ENCODE measurements at regions not wholly inside any gene's neighbourhood (a gene's known extent, or its start where the extent isn't known, plus 50 kb on each side); places are given as distances from the start of the nearest gene placed in this dataset.

DNA sequence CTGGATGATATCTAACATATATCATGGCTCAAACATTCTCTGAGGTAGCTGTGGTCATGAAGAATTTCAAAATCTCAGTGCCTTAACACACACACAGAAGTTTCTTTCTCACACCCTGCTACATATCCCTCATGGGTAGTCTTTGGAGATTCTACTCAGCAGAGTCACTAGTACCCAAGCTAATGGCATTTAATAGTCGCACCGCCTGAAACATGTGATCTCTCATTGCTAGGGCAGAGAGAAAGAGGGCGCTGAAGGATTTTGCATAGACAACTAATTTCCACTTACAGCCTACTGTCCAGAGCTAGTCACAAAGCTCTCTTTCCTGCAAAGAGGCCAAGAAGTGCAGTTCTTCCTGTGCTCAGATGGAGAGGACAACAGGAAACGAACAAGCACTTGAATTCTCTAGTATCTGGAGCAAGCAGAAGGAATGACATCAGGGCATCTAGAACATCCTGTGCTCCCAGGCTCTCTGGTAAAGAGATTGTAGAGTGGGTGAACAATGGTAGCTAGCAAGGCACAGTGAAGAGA lies 183.4 kb upstream of the PTBP2 start:
- Mint-ChIP-seq H3K36me3 (no peaks in the 10 kb centered on the region), H3K27me3 (ENCODE audit: low read depth in 2 of 2) (no peaks in the 10 kb centered on the region), H3K4me3 (no peak overlapping the region), H3K9me3 (peaks cover 3 to 5% of the 10 kb centered on the region in 2 donors), H3K27ac (no peak overlapping the region), H3K4me1 (no peaks in the 10 kb centered on the region)
- no peak for TF ChIP-seq CTCF (IDR thresholded peaks at IDR 0.05)
- no peaks in the 10 kb centered on the region for H3K36me3 ChIP-seq (ENCODE audit: control insufficient read depth, insufficient read depth, low read length)
- no peak overlapping the region for H3K4me3 ChIP-seq (ENCODE audit: low read length)
- WGBS (ENCODE audit: insufficient coverage): 74% methylated on average over 4 of the region's 4 CpGs
- H3K4me1 ChIP-seq (ENCODE audit: control insufficient read depth, insufficient read depth, low read length): no peaks in the 10 kb centered on the region
- no peaks in the 10 kb centered on the region for H3K9me3 ChIP-seq (ENCODE audit: control insufficient read depth, insufficient read depth, low read length)
- H3K27ac ChIP-seq (ENCODE audit: low read length): no peak overlapping the region
- ATAC-seq (no peak), DNase-seq (no peak)
- intact Hi-C loops (cut with micrococcal nuclease): no loop called here
- no peaks in the 10 kb centered on the region for H3K27me3 ChIP-seq (ENCODE audit: control insufficient read depth, insufficient read depth, low read length)

- H3K27ac Mint-ChIP-seq: no peak overlapping the region
- no peaks in the 10 kb centered on the region for H3K27me3 Mint-ChIP-seq (ENCODE audit: low read depth in 2 of 2)
- DNase-seq (no peak), ATAC-seq (no peak)
- Histone ChIP-seq H3K27me3 (ENCODE audit: control insufficient read depth, insufficient read depth, low read length) (no peaks in the 10 kb centered on the region), H3K9me3 (ENCODE audit: control insufficient read depth, insufficient read depth, low read length) (no peaks in the 10 kb centered on the region), H3K27ac (ENCODE audit: low read length) (no peak overlapping the region), H3K36me3 (ENCODE audit: control insufficient read depth, insufficient read depth, low read length) (no peaks in the 10 kb centered on the region), H3K4me3 (ENCODE audit: low read length) (no peak overlapping the region), H3K4me1 (ENCODE audit: control insufficient read depth, insufficient read depth, low read length) (no peaks in the 10 kb centered on the region)
- H3K36me3 Mint-ChIP-seq: no peaks in the 10 kb centered on the region
- no peak overlapping the region for H3K4me3 Mint-ChIP-seq
- no peaks in the 10 kb centered on the region for H3K4me1 Mint-ChIP-seq
- intact Hi-C loops (cut with micrococcal nuclease): no loop called here
- peaks cover 3 to 4% of the 10 kb centered on the region in 2 donors for H3K9me3 Mint-ChIP-seq
- WGBS (ENCODE audit: insufficient coverage): 96% methylated on average over 5 of the region's 5 CpGs
- no peak for TF ChIP-seq CTCF (IDR thresholded peaks at IDR 0.05)
Observed at GRCh38 chr1:96538883-96539282, 182.7 kb upstream of the PTBP2 start.

DNA sequence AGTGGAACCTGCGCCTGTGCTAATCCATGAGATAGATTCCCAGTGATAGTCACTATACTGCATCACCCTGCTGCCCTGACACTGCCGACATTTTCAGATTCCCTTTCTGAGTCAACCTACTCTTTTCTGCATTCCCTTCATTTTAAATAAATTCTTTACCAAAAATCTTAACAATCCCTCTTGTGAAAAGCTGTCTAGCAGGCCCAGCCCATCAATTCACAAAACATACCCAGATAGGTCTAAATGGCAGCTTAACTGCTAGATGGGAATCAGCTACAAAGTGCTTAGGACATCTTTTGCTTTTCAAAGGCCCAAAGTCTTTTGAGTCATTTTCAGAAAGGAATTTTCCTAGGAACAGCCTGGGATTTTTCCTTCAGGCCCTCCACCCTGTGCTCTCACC lies 180.1 kb upstream of the PTBP2 start:
- H3K27ac ChIP-seq (ENCODE audit: low read length): no peak overlapping the region
- Mint-ChIP-seq H3K27ac (no peak overlapping the region), H3K4me3 (no peak overlapping the region), H3K27me3 (ENCODE audit: low read depth in 2 of 2) (no peaks in the 10 kb centered on the region), H3K9me3 (peaks cover 3 to 4% of the 10 kb centered on the region in 2 donors), H3K4me1 (no peaks in the 10 kb centered on the region), H3K36me3 (no peaks in the 10 kb centered on the region)
- no peaks in the 10 kb centered on the region for H3K9me3 ChIP-seq (ENCODE audit: control insufficient read depth, insufficient read depth, low read length)
- intact Hi-C loops (cut with micrococcal nuclease): no loop called here
- no peak for TF ChIP-seq CTCF (IDR thresholded peaks at IDR 0.05)
- ATAC-seq: no peak
- H3K4me1 ChIP-seq (ENCODE audit: control insufficient read depth, insufficient read depth, low read length): no peaks in the 10 kb centered on the region
- H3K4me3 ChIP-seq (ENCODE audit: low read length): no peak overlapping the region
- WGBS (ENCODE audit: insufficient coverage): 65% methylated on average over 2 of the region's 2 CpGs
- no peak for DNase-seq
- no peaks in the 10 kb centered on the region for H3K36me3 ChIP-seq (ENCODE audit: control insufficient read depth, insufficient read depth, low read length)
- H3K27me3 ChIP-seq (ENCODE audit: control insufficient read depth, insufficient read depth, low read length): no peaks in the 10 kb centered on the region

DNA sequence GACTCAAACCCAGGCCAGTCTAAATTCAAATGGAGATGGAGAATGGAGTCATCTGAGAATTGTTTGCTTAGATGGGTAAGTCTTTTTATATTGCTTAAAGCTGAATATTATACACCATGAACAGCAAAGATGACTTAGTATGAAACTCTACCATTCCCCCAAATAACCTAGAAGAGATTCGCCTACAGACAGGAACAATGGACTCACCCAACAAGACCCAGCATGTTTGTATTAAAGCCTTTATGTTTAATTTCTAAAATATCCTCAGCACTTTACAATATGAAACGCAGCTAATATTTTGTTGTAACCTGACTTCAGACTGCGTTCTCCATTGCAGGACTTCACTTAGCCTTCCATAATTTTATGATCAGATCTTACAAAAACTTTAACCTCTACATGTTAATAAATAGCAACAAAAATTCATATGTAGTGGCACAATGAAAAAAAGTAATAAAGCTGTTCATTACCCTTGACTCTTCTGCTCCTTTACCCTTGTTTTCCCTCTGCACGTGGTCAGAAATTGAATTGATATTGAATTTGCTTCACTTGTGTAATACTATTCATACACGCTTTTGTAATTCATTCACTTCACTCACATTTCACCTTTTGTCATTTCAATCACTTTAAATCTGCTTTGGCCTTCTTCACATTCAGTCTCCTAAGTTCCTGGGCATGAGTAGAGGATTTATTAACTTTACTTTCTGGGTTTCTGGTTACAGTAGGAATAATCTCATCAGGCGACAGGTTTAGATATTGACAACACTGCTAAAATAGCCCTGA lies 177.3 kb upstream of the PTBP2 start:
- WGBS (ENCODE audit: insufficient coverage): 96% methylated on average over 4 of the region's 6 CpGs

More for the DNA sequence above, 177.3 kb upstream of the PTBP2 start:
- no peaks in the 10 kb centered on the region for H3K4me1 Mint-ChIP-seq
- ATAC-seq (no peak), DNase-seq (no peak)
- no peak overlapping the region for H3K4me3 ChIP-seq (ENCODE audit: low read length)
- TF ChIP-seq CTCF (IDR thresholded peaks at IDR 0.05): no peak
- no peak overlapping the region for H3K27ac Mint-ChIP-seq
- intact Hi-C loops (cut with micrococcal nuclease): no loop called here
- peaks cover 3 to 4% of the 10 kb centered on the region in 2 donors for H3K9me3 Mint-ChIP-seq
- H3K36me3 Mint-ChIP-seq: no peaks in the 10 kb centered on the region
- H3K4me3 Mint-ChIP-seq: no peak overlapping the region
- no peaks in the 10 kb centered on the region for H3K9me3 ChIP-seq (ENCODE audit: control insufficient read depth, insufficient read depth, low read length)
- no peaks in the 10 kb centered on the region for H3K27me3 Mint-ChIP-seq (ENCODE audit: low read depth in 2 of 2)
- no peaks in the 10 kb centered on the region for H3K4me1 ChIP-seq (ENCODE audit: control insufficient read depth, insufficient read depth, low read length)
- no peaks in the 10 kb centered on the region for H3K36me3 ChIP-seq (ENCODE audit: control insufficient read depth, insufficient read depth, low read length)
- no peak overlapping the region for H3K27ac ChIP-seq (ENCODE audit: low read length)
- no peaks in the 10 kb centered on the region for H3K27me3 ChIP-seq (ENCODE audit: control insufficient read depth, insufficient read depth, low read length)
